Spleen (tissue), 7 donors: ENCODE measurements at regions not wholly inside any gene's neighbourhood (a gene's known extent, or its start where the extent isn't known, plus 50 kb on each side); places are given as distances from the start of the nearest gene placed in this dataset.

Experiments
- CTCF ChIP-seq, 11 experiments: fragments of 200-600 bp in 7 of 11; fragments of 450-650 bp in 4 of 11; sonication (generic) in 4 of 11; IDR thresholded peaks in 8 of 11; conservative IDR thresholded peaks in 3 of 11; 1 replicate in 7 of 11; 2 replicates in 4 of 11; pipeline versions ENCODE4 v1.4.0 to v1.8.0; 2016 to 2021; ENCODE audit warnings: antibody characterized with exemption in 11 of 11, inconsistent platforms in 4 of 11, mild to moderate bottlenecking in 1 of 11
- POLR2A ChIP-seq, 3 donors: fragments of 450-650 bp; IDR thresholded peaks; one replicate each; pipeline ENCODE4 v1.5.1; 2017; ENCODE audit warnings: antibody characterized with exemption in 3 of 3, mild to moderate bottlenecking in 1 of 3
- POLR2AphosphoS5 ChIP-seq, 3 donors: sonication (generic); formaldehyde crosslinking; IDR thresholded peaks; one replicate each; pipeline ENCODE4 v1.5.1; 2017; ENCODE audit warnings: antibody characterized with exemption in 3 of 3
- donor health status: DM: no; HTN: no; CAD: no; lungs with moderate emphysema.
- donor health status: DM: no; HTN: no; CAD: no.
- donor health status: DM: no; HTN: no; CAD: no.

GRCh38 chr12:94049718-94050117 lies 98.7 kb upstream of the PLXNC1 start:
- TF ChIP-seq CTCF (IDR thresholded peaks at IDR 0.05 in 8 of 11, conservative IDR thresholded peaks at IDR 0.05 in 3 of 11) (no peak), POLR2AphosphoS5 (IDR thresholded peaks at IDR 0.05) (no peak), POLR2A (IDR thresholded peaks at IDR 0.05) (no peak)
